ENCODE measurements at regions not wholly inside any gene's neighbourhood (a gene's known extent, or its start where the extent isn't known, plus 50 kb on each side); places are given as distances from the start of the nearest gene placed in this dataset.

- TF ChIP-seq, protein P1, sequence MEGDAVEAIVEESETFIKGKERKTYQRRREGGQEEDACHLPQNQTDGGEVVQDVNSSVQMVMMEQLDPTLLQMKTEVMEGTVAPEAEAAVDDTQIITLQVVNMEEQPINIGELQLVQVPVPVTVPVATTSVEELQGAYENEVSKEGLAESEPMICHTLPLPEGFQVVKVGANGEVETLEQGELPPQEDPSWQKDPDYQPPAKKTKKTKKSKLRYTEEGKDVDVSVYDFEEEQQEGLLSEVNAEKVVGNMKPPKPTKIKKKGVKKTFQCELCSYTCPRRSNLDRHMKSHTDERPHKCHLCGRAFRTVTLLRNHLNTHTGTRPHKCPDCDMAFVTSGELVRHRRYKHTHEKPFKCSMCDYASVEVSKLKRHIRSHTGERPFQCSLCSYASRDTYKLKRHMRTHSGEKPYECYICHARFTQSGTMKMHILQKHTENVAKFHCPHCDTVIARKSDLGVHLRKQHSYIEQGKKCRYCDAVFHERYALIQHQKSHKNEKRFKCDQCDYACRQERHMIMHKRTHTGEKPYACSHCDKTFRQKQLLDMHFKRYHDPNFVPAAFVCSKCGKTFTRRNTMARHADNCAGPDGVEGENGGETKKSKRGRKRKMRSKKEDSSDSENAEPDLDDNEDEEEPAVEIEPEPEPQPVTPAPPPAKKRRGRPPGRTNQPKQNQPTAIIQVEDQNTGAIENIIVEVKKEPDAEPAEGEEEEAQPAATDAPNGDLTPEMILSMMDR (IDR thresholded peaks at IDR 0.05; ENCODE audit: insufficient read depth, low read length, severe bottlenecking) = no peak
- DNase-seq (ENCODE audit: low read depth) = no peak
- FAIRE-seq = no peak
- Histone ChIP-seq H3K27me3 (ENCODE audit: control insufficient read depth, insufficient read depth, low read length) (no peaks in the 10 kb centered on the region), H3K36me3 (ENCODE audit: control insufficient read depth, insufficient read depth, low read length) (no peaks in the 10 kb centered on the region), H3K4me3 (ENCODE audit: low read depth, low read length) (no peak overlapping the region)
These were observed 532.8 kb downstream of the UQCRFS1 start for GRCh38 chr19:28680111-28680510.

- DNase-seq (ENCODE audit: low read depth) (no peak), FAIRE-seq (no peak)
- H3K36me3 ChIP-seq (ENCODE audit: control insufficient read depth, insufficient read depth, low read length) = no peaks in the 10 kb centered on the region
- no peaks in the 10 kb centered on the region for H3K27me3 ChIP-seq (ENCODE audit: control insufficient read depth, insufficient read depth, low read length)
- TF ChIP-seq, protein P1 (IDR thresholded peaks at IDR 0.05; ENCODE audit: insufficient read depth, low read length, severe bottlenecking) = no peak
- no peak overlapping the region for H3K4me3 ChIP-seq (ENCODE audit: low read depth, low read length)
These were observed 542.1 kb downstream of the UQCRFS1 start for GRCh38 chr19:28670836-28671235.

DNA sequence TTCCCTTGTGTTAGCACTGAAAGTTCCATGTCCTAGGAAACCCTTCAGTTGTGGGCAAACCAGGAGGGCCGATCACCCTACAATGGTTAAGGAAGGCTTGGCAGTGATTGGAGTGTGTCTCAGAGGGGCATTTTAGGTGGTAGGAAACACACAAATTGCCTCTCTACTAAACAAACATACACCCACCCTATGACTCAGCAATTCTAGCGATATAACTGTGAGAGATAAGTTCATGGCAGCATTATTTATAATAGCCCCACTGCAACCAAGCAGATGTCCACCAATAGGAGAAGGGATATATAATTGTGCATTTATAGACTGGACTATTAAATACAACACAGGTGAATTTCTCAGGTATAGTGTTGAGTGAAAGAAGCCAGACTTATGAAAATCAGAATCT is 543.1 kb downstream of the UQCRFS1 start:
- Histone ChIP-seq H3K36me3 (ENCODE audit: control insufficient read depth, insufficient read depth, low read length) (no peaks in the 10 kb centered on the region), H3K27me3 (ENCODE audit: control insufficient read depth, insufficient read depth, low read length) (no peaks in the 10 kb centered on the region), H3K4me3 (ENCODE audit: low read depth, low read length) (no peak overlapping the region)
- DNase-seq (ENCODE audit: low read depth) = no peak
- no peak for FAIRE-seq
- TF ChIP-seq, protein P1 (IDR thresholded peaks at IDR 0.05; ENCODE audit: insufficient read depth, low read length, severe bottlenecking) = no peak

DNA sequence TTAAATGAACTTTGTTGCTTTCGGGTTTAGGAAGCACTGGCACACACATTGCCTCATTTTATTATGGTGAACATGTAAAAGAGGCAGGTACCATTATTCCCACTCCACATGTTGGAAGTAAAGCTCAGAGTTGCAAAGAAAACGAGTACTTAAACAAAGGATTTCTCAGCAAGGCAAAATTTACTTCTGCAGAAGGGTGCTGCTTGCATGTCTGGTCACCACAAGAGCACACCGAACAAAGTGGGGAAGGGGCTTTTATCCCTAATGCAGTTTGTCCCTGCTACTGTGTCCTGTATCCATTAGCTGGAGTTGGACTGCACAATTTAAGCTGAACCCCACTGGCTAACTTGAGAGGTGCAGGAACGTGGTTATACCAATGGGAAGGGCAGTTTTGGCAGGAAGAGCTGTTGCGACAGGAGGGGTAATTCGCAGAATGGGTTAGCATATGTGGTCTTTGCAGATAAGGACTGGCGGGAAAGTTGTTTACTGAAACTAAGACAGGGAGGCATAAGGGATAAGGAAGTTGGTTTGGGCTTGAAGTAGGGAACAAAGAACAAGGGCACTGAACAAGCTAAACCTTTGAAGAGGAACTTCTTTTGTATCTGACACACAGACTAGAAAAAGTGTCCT is 545.5 kb downstream of the UQCRFS1 start:
- no peaks in the 10 kb centered on the region for H3K36me3 ChIP-seq (ENCODE audit: control insufficient read depth, insufficient read depth, low read length)
- FAIRE-seq (peak; percentile 13), DNase-seq (ENCODE audit: low read depth) (no peak)
- no peaks in the 10 kb centered on the region for H3K27me3 ChIP-seq (ENCODE audit: control insufficient read depth, insufficient read depth, low read length)
- H3K4me3 ChIP-seq (ENCODE audit: low read depth, low read length) = no peak overlapping the region
- TF ChIP-seq, protein P1 (IDR thresholded peaks at IDR 0.05; ENCODE audit: insufficient read depth, low read length, severe bottlenecking) = no peak

DNA sequence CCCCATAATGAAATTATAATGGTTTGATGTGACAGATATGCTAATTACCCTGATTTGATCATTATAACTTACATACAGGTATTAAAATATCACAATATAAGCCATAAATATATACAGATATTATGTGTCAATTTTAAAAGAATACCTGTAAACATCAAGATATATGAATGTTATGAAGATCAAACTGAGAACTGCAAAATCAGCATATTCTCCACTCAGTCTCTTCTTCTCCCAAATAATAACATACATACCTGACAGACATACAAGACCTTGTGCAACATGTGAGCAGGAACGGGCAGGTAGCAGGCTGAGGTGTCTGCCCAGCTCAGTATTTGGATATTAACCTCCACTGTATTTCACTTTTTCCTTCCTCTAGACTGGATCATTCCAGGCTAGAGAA is 547.2 kb downstream of the UQCRFS1 start:
- H3K36me3 ChIP-seq (ENCODE audit: control insufficient read depth, insufficient read depth, low read length) = no peaks in the 10 kb centered on the region
- H3K4me3 ChIP-seq (ENCODE audit: low read depth, low read length) = no peak overlapping the region
- H3K27me3 ChIP-seq (ENCODE audit: control insufficient read depth, insufficient read depth, low read length) = no peaks in the 10 kb centered on the region
- DNase-seq (ENCODE audit: low read depth) (no peak), FAIRE-seq (no peak)
- TF ChIP-seq, protein P1 (IDR thresholded peaks at IDR 0.05; ENCODE audit: insufficient read depth, low read length, severe bottlenecking) = no peak

DNA sequence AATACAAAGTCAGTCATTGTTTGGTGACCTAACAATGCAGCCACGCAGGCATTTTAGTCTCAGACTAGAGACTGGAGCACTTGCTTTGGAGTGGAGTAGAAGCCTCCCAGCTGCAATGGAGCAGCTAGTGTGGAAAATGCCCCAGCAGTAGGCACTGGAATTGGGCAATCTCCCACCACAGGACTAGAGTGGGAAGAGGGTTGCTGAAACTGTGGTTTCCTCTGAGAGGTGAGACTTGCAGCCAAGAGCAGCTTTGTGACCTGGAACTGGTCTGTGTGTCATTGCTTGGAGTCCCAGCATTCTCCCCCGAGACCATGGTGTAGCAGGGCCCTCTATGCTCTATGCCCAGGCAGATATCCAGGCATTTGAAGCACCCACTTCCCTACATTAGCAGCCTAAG is 556.3 kb downstream of the UQCRFS1 start:
- H3K27me3 ChIP-seq (ENCODE audit: control insufficient read depth, insufficient read depth, low read length) = no peaks in the 10 kb centered on the region
- no peaks in the 10 kb centered on the region for H3K36me3 ChIP-seq (ENCODE audit: control insufficient read depth, insufficient read depth, low read length)
- DNase-seq (ENCODE audit: low read depth) (no peak), FAIRE-seq (no peak)
- TF ChIP-seq, protein P1 (IDR thresholded peaks at IDR 0.05; ENCODE audit: insufficient read depth, low read length, severe bottlenecking) = no peak
- H3K4me3 ChIP-seq (ENCODE audit: low read depth, low read length) = no peak overlapping the region

Data from bronchial epithelial cell (primary cell).